B cell (primary cell): ENCODE measurements at regions not wholly inside any gene's neighbourhood (a gene's known extent, or its start where the extent isn't known, plus 50 kb on each side); places are given as distances from the start of the nearest gene placed in this dataset.

Source experiments
- ATAC-seq: fragments of 200-7000 bp; cut with Tn5 transposase; one replicate; pipeline ENCODE4 v1.10.0; 2021; ENCODE audit warnings: low read depth, mild to moderate bottlenecking, moderate number of reproducible peaks, moderate library complexity
- CTCF ChIA-PET: fragments of 350-600 bp; sonication (Branson Sonifier 250); formaldehyde crosslinking; loops from one replicate; lab custom pipeline; 2021; ENCODE audit warnings: antibody characterized with exemption, inconsistent platforms; lab: Charles Lee
- POLR2A ChIA-PET: fragments of 350-600 bp; sonication (Branson Sonifier 250); formaldehyde crosslinking; loops from one replicate; lab custom pipeline; 2021; ENCODE audit warnings: antibody characterized with exemption; lab: Charles Lee
- DNase-seq: peaks from one replicate; pipeline ENCODE4 v3.0.0; 2013
- H2AFZ ChIP-seq: 2 replicates; pipeline ENCODE4 v1.6.1; 2012; ENCODE audit warnings: mild to moderate bottlenecking, low read depth, low read length; ENCODE audit not compliant: insufficient read depth, poor library complexity, severe bottlenecking
- H3K27ac ChIP-seq, 2 donors: 1 replicate in 1 of 2; 2 replicates in 1 of 2; pipeline ENCODE4 v1.5.1; 2012 to 2013; ENCODE audit warnings: low read length in 2 of 2, mild to moderate bottlenecking in 2 of 2, moderate library complexity in 1 of 2
- H3K27me3 ChIP-seq, 4 experiments: fragments of 200-600 bp in 1 of 4; sonication (generic) in 1 of 4; replicated peaks in 1 of 4; 1 replicate in 2 of 4; 2 replicates in 2 of 4; pipeline versions ENCODE4 v1.6.1 to v1.7.0; 2013 to 2016; ENCODE audit warnings: low read length in 3 of 4, mild to moderate bottlenecking in 2 of 4, mixed read lengths in 1 of 4, moderate library complexity in 1 of 4; ENCODE audit not compliant: insufficient read depth in 4 of 4, control insufficient read depth in 3 of 4; ENCODE audit errors: control extremely low read depth in 1 of 4
- H3K36me3 ChIP-seq, 2 experiments: replicated peaks in 1 of 2; 1 replicate in 1 of 2; 2 replicates in 1 of 2; pipeline versions ENCODE4 v1.6.1 to v1.7.1; 2013; ENCODE audit warnings: low read length in 1 of 2; ENCODE audit not compliant: insufficient read depth in 2 of 2, control insufficient read depth in 1 of 2; ENCODE audit errors: control extremely low read depth in 1 of 2, extremely low read depth in 1 of 2
- H3K4me1 ChIP-seq, 2 donors: fragments of 200-600 bp in 1 of 2; sonication (generic) in 1 of 2; 1 replicate in 1 of 2; 2 replicates in 1 of 2; pipeline versions ENCODE4 v1.5.1 to v1.6.1; 2013 to 2017; ENCODE audit warnings: low read length in 2 of 2; ENCODE audit not compliant: control insufficient read depth in 2 of 2, insufficient read depth in 2 of 2
- H3K4me2 ChIP-seq: replicated peaks from 2 replicates; pipeline ENCODE3; 2012; ENCODE audit warnings: mild to moderate bottlenecking, low read depth, low read length; ENCODE audit not compliant: poor library complexity, severe bottlenecking
- H3K4me3 ChIP-seq, 5 experiments: fragments of 200-600 bp in 1 of 5; sonication (generic) in 1 of 5; 1 replicate in 3 of 5; 2 replicates in 2 of 5; pipeline versions ENCODE4 v1.5.1 to v1.7.0; 2011 to 2016; ENCODE audit warnings: low read length in 4 of 5, mild to moderate bottlenecking in 4 of 5, low read depth in 2 of 5, control low read depth in 1 of 5, moderate library complexity in 1 of 5; ENCODE audit not compliant: insufficient read depth in 1 of 5; ENCODE audit errors: control extremely low read depth in 1 of 5, extremely low read depth in 1 of 5
- H3K79me2 ChIP-seq: fragments of 200-600 bp; sonication (generic); one replicate; pipeline ENCODE4 v1.6.0; 2016; ENCODE audit warnings: low read length; ENCODE audit not compliant: control insufficient read depth, insufficient read depth
- H3K9ac ChIP-seq: fragments of 200-600 bp; sonication (generic); 2 replicates; pipeline ENCODE4 v1.6.1; 2017; ENCODE audit warnings: mild to moderate bottlenecking, low read length, moderate library complexity
- H3K9me3 ChIP-seq, 3 donors: one replicate each; pipeline versions ENCODE4 v1.6.1 to v1.7.1; 2013; ENCODE audit warnings: low read length in 2 of 3; ENCODE audit not compliant: control insufficient read depth in 2 of 3, insufficient read depth in 1 of 3; ENCODE audit errors: control extremely low read depth in 1 of 3
- H4K20me1 ChIP-seq: 2 replicates; pipeline ENCODE4 v1.6.0; 2012; ENCODE audit warnings: mild to moderate bottlenecking, low read length; ENCODE audit not compliant: insufficient read depth, control insufficient read depth, poor library complexity, severe bottlenecking
- H3K27ac Mint-ChIP-seq: one replicate; pipeline ENCODE4 v1.8.0; 2021; ENCODE audit warnings: mixed read lengths
- H3K27me3 Mint-ChIP-seq: one replicate; pipeline ENCODE4 v1.8.0; 2021; ENCODE audit warnings: mixed read lengths
- H3K4me1 Mint-ChIP-seq: one replicate; pipeline ENCODE4 v1.8.0; 2021; ENCODE audit warnings: mixed read lengths
- H3K4me3 Mint-ChIP-seq: one replicate; pipeline ENCODE4 v1.8.0; 2021; ENCODE audit warnings: mixed read lengths
- H3K9me3 Mint-ChIP-seq: one replicate; pipeline ENCODE4 v1.8.0; 2022; ENCODE audit warnings: mixed read lengths; ENCODE audit not compliant: insufficient read depth
- CTCF ChIP-seq: fragments of 200-600 bp; IDR thresholded peaks from one replicate; pipeline ENCODE4 v1.8.0; 2022; ENCODE audit warnings: antibody characterized with exemption, mild to moderate bottlenecking
- EZH2 ChIP-seq: IDR thresholded peaks from 2 replicates; pipeline ENCODE4 v1.6.1; 2012; ENCODE audit warnings: borderline replicate concordance, low read depth, mild to moderate bottlenecking, moderate library complexity, low read length; ENCODE audit not compliant: insufficient read depth, poor library complexity, severe bottlenecking
- WGBS: methylation state at CpG from one replicate; pipeline ENCODE4 v1.1.5; 2013; ENCODE audit warnings: missing lambda C conversion rate; ENCODE audit not compliant: insufficient coverage; 5-methylcytosine and 5-hydroxymethylcytosine counted together
- intact Hi-C: fragments of 100-400 bp; cut with micrococcal nuclease; formaldehyde crosslinking; loops from one replicate; pipeline ENCODE4 v1.10.0; 2022

DNA sequence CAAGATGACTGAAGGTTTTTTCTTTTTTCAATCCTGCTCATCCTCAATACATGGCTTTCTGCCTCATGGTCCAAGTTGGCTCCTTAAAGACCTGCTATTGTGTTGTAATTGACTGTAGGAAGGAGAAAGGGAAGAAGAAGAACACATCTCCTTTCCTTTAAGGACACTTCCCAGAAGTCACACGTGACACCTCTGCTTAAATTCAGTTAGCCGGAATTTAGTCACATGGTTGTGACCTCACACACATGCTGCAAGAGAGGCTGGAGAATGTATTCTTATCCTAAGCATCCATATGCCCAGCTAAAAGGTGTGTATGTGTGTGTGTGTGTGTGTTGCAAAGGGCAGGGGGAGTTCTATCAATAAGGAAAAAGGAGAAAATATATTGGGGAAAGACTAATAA, 185.8 kb upstream of the IL12A start:
- ChIA-PET CTCF (no interaction called here), POLR2A (no interaction called here)
- Histone ChIP-seq H3K36me3 (no peaks in the 10 kb centered on the region), H3K27ac (no peak overlapping the region), H2AFZ (no peak overlapping the region), H3K27me3 (no peaks in the 10 kb centered on the region), H3K4me1 (no peaks in the 10 kb centered on the region), H3K4me3 (no peak overlapping the region), H3K9ac (no peak overlapping the region), H3K4me2 (no peak overlapping the region), H3K9me3 (no peaks in the 10 kb centered on the region), H4K20me1 (no peaks in the 10 kb centered on the region), H3K79me2 (no peaks in the 10 kb centered on the region)
- H3K4me1 Mint-ChIP-seq, result no peaks in the 10 kb centered on the region
- no peaks in the 10 kb centered on the region for H3K9me3 Mint-ChIP-seq
- WGBS, result no CpG with 5 or more reads among the region's 2 CpGs
- H3K4me3 Mint-ChIP-seq, result no peak overlapping the region
- ATAC-seq, result no peak
- H3K27ac Mint-ChIP-seq, result no peak overlapping the region
- peaks cover 5% of the 10 kb centered on the region for H3K27me3 Mint-ChIP-seq
- TF ChIP-seq CTCF (no peak), EZH2 (no peak)
- intact Hi-C loops, result no loop called here
- no peak for DNase-seq

DNA sequence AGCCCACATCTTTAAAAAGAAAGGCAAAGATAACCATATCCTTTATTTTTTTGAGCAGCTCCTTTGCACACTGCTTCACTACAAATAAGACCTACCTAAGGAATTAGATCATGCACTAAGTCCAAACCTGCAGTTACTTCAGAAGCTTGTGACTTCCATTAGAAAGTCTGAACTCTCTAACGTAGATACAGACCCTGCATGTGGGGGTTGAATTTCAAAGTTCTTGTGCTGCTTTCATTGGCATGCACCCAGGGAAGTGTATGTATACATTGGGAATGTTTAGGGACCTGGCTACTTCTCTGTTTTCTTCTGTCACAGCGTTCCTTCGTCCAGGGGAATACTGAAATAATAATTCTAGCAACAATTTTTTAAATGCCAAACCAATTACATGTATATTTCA, 185.2 kb upstream of the IL12A start:
- WGBS, result no CpG with 5 or more reads among the region's 3 CpGs
- ATAC-seq (no peak), DNase-seq (no peak)
- ChIA-PET CTCF (no interaction called here), POLR2A (no interaction called here)
- H4K20me1 ChIP-seq, result no peaks in the 10 kb centered on the region
- H3K4me3 ChIP-seq, result no peak overlapping the region
- no peaks in the 10 kb centered on the region for H3K36me3 ChIP-seq
- no peak overlapping the region for H3K9ac ChIP-seq
- peaks cover 5% of the 10 kb centered on the region for H3K27me3 Mint-ChIP-seq
- H3K4me1 Mint-ChIP-seq, result no peaks in the 10 kb centered on the region
- H3K27me3 ChIP-seq, result no peaks in the 10 kb centered on the region
- H3K27ac ChIP-seq, result no peak overlapping the region
- H3K4me3 Mint-ChIP-seq, result no peak overlapping the region
- TF ChIP-seq EZH2 (no peak), CTCF (no peak)
- H3K4me1 ChIP-seq, result no peaks in the 10 kb centered on the region
- H3K4me2 ChIP-seq, result no peak overlapping the region
- H3K27ac Mint-ChIP-seq, result no peak overlapping the region
- H3K9me3 Mint-ChIP-seq, result no peaks in the 10 kb centered on the region
- H3K9me3 ChIP-seq, result no peaks in the 10 kb centered on the region
- intact Hi-C loops, result no loop called here
- no peaks in the 10 kb centered on the region for H3K79me2 ChIP-seq
- H2AFZ ChIP-seq, result no peak overlapping the region
